Caco-2 (cell line): ENCODE measurements at regions not wholly inside any gene's neighbourhood (a gene's known extent, or its start where the extent isn't known, plus 50 kb on each side); places are given as distances from the start of the nearest gene placed in this dataset.
A peak's percentile ranks its signal among the peaks of the same experiment; 100 is the strongest.

Experiments
- BruUV-seq: library from RNA; stranded (reverse); fragments of 400-500 nt; replicated peaks from 2 replicates; lab custom pipeline; 2021; lab: Mats Ljungman, UMichigan
- CTCF ChIA-PET: fragments of 300-600 bp; sonication (Branson Sonifier 250); formaldehyde crosslinking; loops from one replicate; lab custom pipeline; 2022; ENCODE audit warnings: antibody characterized with exemption; lab: Charles Lee
- POLR2A ChIA-PET: fragments of 300-600 bp; sonication (Branson Sonifier 250); formaldehyde crosslinking; loops from one replicate; lab custom pipeline; 2022; ENCODE audit warnings: antibody characterized with exemption; lab: Charles Lee
- DNase-seq, 2 experiments: peaks; one replicate each; pipeline versions ENCODE4 v3.0.0 to v3.0.0-alpha.2; 2020 to 2022
- H3K27me3 ChIP-seq: replicated peaks from 2 replicates; pipeline ENCODE4 v1.6.0; 2011; ENCODE audit warnings: low read length; ENCODE audit not compliant: control insufficient read depth, insufficient read depth
- H3K36me3 ChIP-seq: 2 replicates; pipeline ENCODE4 v1.5.1; 2011; ENCODE audit warnings: low read length; ENCODE audit not compliant: control insufficient read depth, insufficient read depth
- H3K4me1 ChIP-seq: fragments of 250-450 bp; sonication (Bioruptor Pico); 2 replicates; pipeline ENCODE4 v1.5.1; 2020; ENCODE audit warnings: mild to moderate bottlenecking
- H3K4me3 ChIP-seq: 2 replicates; pipeline ENCODE4 v1.5.1; 2011; ENCODE audit warnings: low read depth, mild to moderate bottlenecking, control low read depth, low read length
- H3K9me3 ChIP-seq: fragments of 250-450 bp; sonication (Bioruptor Pico); 2 replicates; pipeline ENCODE4 v1.5.1; 2020; ENCODE audit warnings: mild to moderate bottlenecking, moderate library complexity
- H3K27ac Mint-ChIP-seq: one replicate; pipeline ENCODE4 v1.8.0; 2022; ENCODE audit warnings: mixed read lengths; ENCODE audit not compliant: unreplicated experiment
- H3K27me3 Mint-ChIP-seq: one replicate; pipeline ENCODE4 v1.8.0; 2022; ENCODE audit warnings: mixed read lengths; ENCODE audit not compliant: insufficient read depth, unreplicated experiment
- H3K36me3 Mint-ChIP-seq: one replicate; pipeline ENCODE4 v1.8.0; 2022; ENCODE audit warnings: mild to moderate bottlenecking, mixed read lengths; ENCODE audit not compliant: insufficient read depth, unreplicated experiment
- H3K4me1 Mint-ChIP-seq: one replicate; pipeline ENCODE4 v1.8.0; 2022; ENCODE audit warnings: low read depth, mixed read lengths; ENCODE audit not compliant: unreplicated experiment
- H3K4me3 Mint-ChIP-seq: one replicate; pipeline ENCODE4 v1.8.0; 2022; ENCODE audit warnings: mild to moderate bottlenecking, moderate library complexity, mixed read lengths; ENCODE audit not compliant: unreplicated experiment
- H3K9me3 Mint-ChIP-seq: one replicate; pipeline ENCODE4 v1.8.0; 2022; ENCODE audit warnings: mixed read lengths; ENCODE audit not compliant: unreplicated experiment
- intact Hi-C: fragments of 100-400 bp; cut with micrococcal nuclease; formaldehyde crosslinking; loops from one replicate; pipeline ENCODE4 v1.10.0; 2022; ENCODE audit not compliant: unreplicated experiment
- TF ChIP-seq, protein P1 (sequence below), 2 experiments: fragments of 200-600 bp in 1 of 2; IDR thresholded peaks; 1 replicate in 1 of 2; 2 replicates in 1 of 2; pipeline versions ENCODE4 v1.5.1 to v1.8.0; 2011 to 2022; ENCODE audit warnings: antibody characterized with exemption in 1 of 2, control low read depth in 1 of 2, inconsistent platforms in 1 of 2, low read depth in 1 of 2, low read length in 1 of 2, mild to moderate bottlenecking in 1 of 2, moderate library complexity in 1 of 2; ENCODE audit not compliant: insufficient read depth in 1 of 2, severe bottlenecking in 1 of 2, unreplicated experiment in 1 of 2

DNA sequence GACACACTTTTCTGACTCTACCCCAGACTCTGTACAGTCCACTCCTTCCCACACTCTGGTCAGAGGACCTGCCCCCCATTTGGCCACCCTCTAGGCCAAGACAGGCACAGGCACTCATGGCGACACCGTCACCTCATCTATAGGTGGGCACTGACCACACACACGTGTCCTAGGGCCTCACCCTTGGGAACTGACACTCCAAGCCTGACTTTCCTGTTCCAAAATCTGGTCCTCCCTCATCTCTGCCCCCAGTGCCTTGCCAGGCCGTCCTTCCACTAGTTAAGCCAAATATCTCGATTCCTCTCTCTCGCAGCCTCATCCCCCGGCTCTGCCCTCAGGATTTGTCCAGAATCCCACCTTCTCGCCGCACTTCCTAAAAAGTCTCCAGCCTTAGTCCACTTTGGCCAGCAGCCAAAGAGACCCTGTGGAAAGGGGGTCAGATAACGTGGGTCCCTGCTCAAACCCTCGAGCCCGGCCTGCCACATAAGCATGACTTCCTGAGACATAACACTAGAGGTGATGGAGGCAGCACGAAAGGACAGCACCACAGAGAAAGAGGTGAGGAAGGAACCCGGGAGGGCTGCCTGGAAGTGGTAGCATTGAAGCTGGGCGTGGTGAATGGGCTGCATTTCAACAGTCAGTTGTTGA is 105.8 kb upstream of the OTOS start:
- peaks cover 60% of the 10 kb centered on the region for H3K36me3 Mint-ChIP-seq
- intact Hi-C loops: no loop called here
- CTCF ChIA-PET: no interaction called here

DNA sequence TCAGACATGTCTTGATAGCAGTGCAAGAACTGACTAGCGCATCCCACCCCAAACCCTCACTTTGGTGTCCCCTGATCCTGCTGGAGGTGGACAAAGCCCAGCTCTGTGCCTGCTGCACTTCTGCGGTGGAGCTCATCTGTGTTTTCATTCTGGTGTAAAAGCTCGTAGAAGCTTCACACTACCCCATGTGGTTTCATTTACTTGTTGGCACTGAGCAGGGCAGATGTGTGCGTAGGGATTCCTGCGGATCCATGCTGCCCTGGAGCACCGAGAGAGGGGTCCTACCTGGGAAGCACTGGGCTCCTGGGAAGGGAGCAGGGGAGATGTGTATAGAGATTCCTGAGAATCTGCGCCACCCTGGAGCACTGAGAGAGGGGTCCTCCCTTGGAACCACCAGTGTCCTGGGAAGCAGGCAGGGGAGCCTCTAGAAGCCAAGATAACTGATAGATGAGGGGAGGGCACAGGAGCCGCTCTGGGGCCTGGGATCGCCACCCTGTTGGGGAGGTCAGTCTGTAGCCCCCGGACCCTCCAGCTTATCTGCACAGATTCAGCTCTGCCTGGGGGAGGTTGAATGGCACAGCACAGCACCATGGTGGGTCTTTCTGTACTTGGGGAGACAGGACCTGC is 106.9 kb upstream of the OTOS start:
- Histone ChIP-seq H3K27me3 (no peaks in the 10 kb centered on the region), H3K36me3 (no peaks in the 10 kb centered on the region; the same call in 1 of the 2 replicates), H3K4me3 (no peak overlapping the region), H3K4me1 (peaks cover 27% of the 10 kb centered on the region), H3K9me3 (no peaks in the 10 kb centered on the region)
- TF ChIP-seq, protein P1, sequence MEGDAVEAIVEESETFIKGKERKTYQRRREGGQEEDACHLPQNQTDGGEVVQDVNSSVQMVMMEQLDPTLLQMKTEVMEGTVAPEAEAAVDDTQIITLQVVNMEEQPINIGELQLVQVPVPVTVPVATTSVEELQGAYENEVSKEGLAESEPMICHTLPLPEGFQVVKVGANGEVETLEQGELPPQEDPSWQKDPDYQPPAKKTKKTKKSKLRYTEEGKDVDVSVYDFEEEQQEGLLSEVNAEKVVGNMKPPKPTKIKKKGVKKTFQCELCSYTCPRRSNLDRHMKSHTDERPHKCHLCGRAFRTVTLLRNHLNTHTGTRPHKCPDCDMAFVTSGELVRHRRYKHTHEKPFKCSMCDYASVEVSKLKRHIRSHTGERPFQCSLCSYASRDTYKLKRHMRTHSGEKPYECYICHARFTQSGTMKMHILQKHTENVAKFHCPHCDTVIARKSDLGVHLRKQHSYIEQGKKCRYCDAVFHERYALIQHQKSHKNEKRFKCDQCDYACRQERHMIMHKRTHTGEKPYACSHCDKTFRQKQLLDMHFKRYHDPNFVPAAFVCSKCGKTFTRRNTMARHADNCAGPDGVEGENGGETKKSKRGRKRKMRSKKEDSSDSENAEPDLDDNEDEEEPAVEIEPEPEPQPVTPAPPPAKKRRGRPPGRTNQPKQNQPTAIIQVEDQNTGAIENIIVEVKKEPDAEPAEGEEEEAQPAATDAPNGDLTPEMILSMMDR (IDR thresholded peaks at IDR 0.05; ENCODE audit: insufficient read depth in 1 of 2, low read depth in 1 of 2, low read length in 1 of 2, severe bottlenecking in 1 of 2, unreplicated experiment in 1 of 2): no peak
- peak overlapping the region; percentile 53 for H3K27ac Mint-ChIP-seq
- H3K27me3 Mint-ChIP-seq: no peaks in the 10 kb centered on the region
- no peak overlapping the region for H3K4me3 Mint-ChIP-seq
- ChIA-PET CTCF (no interaction called here), POLR2A (no interaction called here)
- no peak for DNase-seq
- intact Hi-C loops: no loop called here
- BruUV-seq: no TSS peak
- peaks cover 67% of the 10 kb centered on the region for H3K36me3 Mint-ChIP-seq
- H3K4me1 Mint-ChIP-seq: no peaks in the 10 kb centered on the region
- H3K9me3 Mint-ChIP-seq: no peaks in the 10 kb centered on the region

More for the DNA sequence above, 105.8 kb upstream of the OTOS start:
- no peaks in the 10 kb centered on the region for H3K27me3 ChIP-seq
- no peaks in the 10 kb centered on the region for H3K9me3 ChIP-seq
- Mint-ChIP-seq H3K4me1 (no peaks in the 10 kb centered on the region), H3K27me3 (no peaks in the 10 kb centered on the region), H3K27ac (peak overlapping the region; percentile 20), H3K4me3 (no peak overlapping the region), H3K9me3 (no peaks in the 10 kb centered on the region)
- TF ChIP-seq, protein P1 (IDR thresholded peaks at IDR 0.05; ENCODE audit: insufficient read depth in 1 of 2, low read depth in 1 of 2, low read length in 1 of 2, severe bottlenecking in 1 of 2, unreplicated experiment in 1 of 2): no peak
- H3K4me1 ChIP-seq: peaks cover 16% of the 10 kb centered on the region
- H3K36me3 ChIP-seq: no peaks in the 10 kb centered on the region
- no peak for DNase-seq
- BruUV-seq: no TSS peak
- no peak overlapping the region for H3K4me3 ChIP-seq
- POLR2A ChIA-PET: no interaction called here

DNA sequence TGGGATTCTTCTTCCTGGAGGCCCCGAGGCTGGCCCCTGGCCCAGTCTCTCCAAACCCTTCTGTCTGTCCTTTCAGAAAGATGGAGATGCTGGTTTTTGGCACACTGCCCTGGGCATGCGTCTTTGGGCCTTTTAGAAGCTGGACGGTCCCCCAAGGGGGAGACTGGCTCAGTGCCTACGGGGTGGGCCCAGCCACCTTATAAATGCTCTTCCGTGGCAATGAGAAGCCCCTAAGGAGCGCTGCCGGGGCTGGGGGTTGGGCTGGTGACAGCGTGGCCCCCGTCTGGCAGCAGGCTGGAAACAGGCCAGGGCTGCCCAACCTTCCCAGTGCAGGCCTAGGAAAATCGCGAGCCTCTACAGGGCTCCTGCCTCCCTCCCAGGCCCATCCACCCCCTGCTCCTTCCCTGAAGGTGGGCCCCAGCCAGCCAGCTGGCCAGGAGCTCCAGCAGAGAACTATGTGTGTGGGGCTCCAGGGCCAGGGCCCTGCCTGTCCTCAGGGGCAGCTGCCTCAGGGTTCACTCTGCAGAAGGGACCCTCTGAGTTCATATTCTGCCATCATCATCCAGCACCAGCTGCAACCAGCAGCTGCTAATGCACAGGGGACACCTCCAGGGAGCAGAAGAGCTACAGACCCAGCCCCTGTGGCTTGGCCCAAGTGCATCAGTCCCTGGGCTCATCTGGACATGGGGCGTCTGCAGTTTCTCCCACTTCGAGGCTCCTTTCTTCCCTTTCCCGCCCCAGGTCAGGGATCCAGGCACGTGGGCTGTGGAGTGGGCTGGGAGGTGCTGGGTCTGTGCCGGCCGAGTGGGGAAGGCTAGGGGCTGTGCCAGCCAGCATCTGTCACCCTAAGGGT is 107.6 kb upstream of the OTOS start:
- no peaks in the 10 kb centered on the region for H3K27me3 ChIP-seq
- H3K4me1 ChIP-seq: peaks cover 34% of the 10 kb centered on the region
- BruUV-seq: no TSS peak
- no peak for DNase-seq
- Mint-ChIP-seq H3K36me3 (peaks cover 74% of the 10 kb centered on the region), H3K9me3 (no peaks in the 10 kb centered on the region), H3K27ac (no peak overlapping the region), H3K27me3 (no peaks in the 10 kb centered on the region), H3K4me3 (no peak overlapping the region), H3K4me1 (no peaks in the 10 kb centered on the region)
- TF ChIP-seq, protein P1 (IDR thresholded peaks at IDR 0.05; ENCODE audit: insufficient read depth in 1 of 2, low read depth in 1 of 2, low read length in 1 of 2, severe bottlenecking in 1 of 2, unreplicated experiment in 1 of 2): no peak
- H3K4me3 ChIP-seq: no peak overlapping the region
- CTCF ChIA-PET: no interaction called here
- H3K9me3 ChIP-seq: no peaks in the 10 kb centered on the region
- no peaks in the 10 kb centered on the region; the same call in 1 of the 2 replicates for H3K36me3 ChIP-seq
- POLR2A ChIA-PET: no interaction called here
- intact Hi-C loops: no loop called here
